Endothelial cell of umbilical vein (primary cell): ENCODE measurements at regions not wholly inside any gene's neighbourhood (a gene's known extent, or its start where the extent isn't known, plus 50 kb on each side); places are given as distances from the start of the nearest gene placed in this dataset.

Source experiments
- BruUV-seq: library from RNA; stranded (reverse); fragments of 400-500 nt; replicated peaks from 2 replicates; lab custom pipeline; 2021; lab: Mats Ljungman, UMichigan
- CTCF ChIA-PET: fragments of 300-600, 350-600 bp; sonication (Branson Sonifier 250); formaldehyde crosslinking; loops from one replicate; lab custom pipeline; 2021; ENCODE audit warnings: antibody characterized with exemption, inconsistent platforms; lab: Charles Lee
- POLR2A ChIA-PET: fragments of 300-600, 350-600 bp; sonication (Branson Sonifier 250); formaldehyde crosslinking; loops from one replicate; lab custom pipeline; 2021; ENCODE audit warnings: antibody characterized with exemption, inconsistent platforms; lab: Charles Lee
- DNase-seq: peaks from one replicate; pipeline ENCODE4 v3.0.0-alpha.2; 2011; ENCODE audit warnings: low read depth, low spot score
- FAIRE-seq: peaks from 2 replicates; lab custom pipeline; 2011; peaks lifted over from hg19 to GRCh38; lab: Jason Lieb, UNC
- H2AFZ ChIP-seq: 2 replicates; pipeline ENCODE4 v1.6.0; 2012; ENCODE audit warnings: low read depth, low read length, control low read depth, inconsistent platforms
- H3K27ac ChIP-seq: 2 replicates; pipeline ENCODE4 v1.5.1; 2011; ENCODE audit warnings: low read depth, mild to moderate bottlenecking, control low read depth, low read length, moderate library complexity; ENCODE audit not compliant: insufficient read depth
- H3K27me3 ChIP-seq, 2 experiments: 2 replicates each; pipeline versions ENCODE4 v1.6.0 to v1.6.1; 2011; ENCODE audit warnings: low read length in 2 of 2, mixed read lengths in 1 of 2; ENCODE audit not compliant: control insufficient read depth in 2 of 2, insufficient read depth in 2 of 2
- H3K36me3 ChIP-seq, 2 experiments: 2 replicates in 1 of 2; 3 replicates in 1 of 2; pipeline ENCODE4 v1.5.1; 2011; ENCODE audit warnings: low read length in 2 of 2, mild to moderate bottlenecking in 1 of 2, moderate library complexity in 1 of 2; ENCODE audit not compliant: control insufficient read depth in 2 of 2, insufficient read depth in 2 of 2; ENCODE audit errors: extremely low read depth in 1 of 2
- H3K4me1 ChIP-seq: 3 replicates; pipeline ENCODE4 v1.5.1; 2011; ENCODE audit warnings: mild to moderate bottlenecking, low read length; ENCODE audit not compliant: control insufficient read depth, insufficient read depth; ENCODE audit errors: extremely low read depth
- H3K4me2 ChIP-seq: 2 replicates; pipeline ENCODE4 v1.6.1; 2011; ENCODE audit warnings: low read length, control low read depth, mixed read lengths; ENCODE audit not compliant: insufficient read depth
- H3K4me3 ChIP-seq, 3 experiments: fragments of 200-600 bp in 1 of 3; sonication (generic), shearing (Covaris generic) in 1 of 3; replicated peaks in 1 of 3; 2 replicates each; pipeline ENCODE4 v1.5.1; 2011 to 2016; ENCODE audit warnings: control low read depth in 3 of 3, low read length in 3 of 3, mild to moderate bottlenecking in 2 of 3, inconsistent platforms in 1 of 3, low read depth in 1 of 3, moderate library complexity in 1 of 3; ENCODE audit not compliant: insufficient read depth in 1 of 3
- H3K79me2 ChIP-seq: 2 replicates; pipeline ENCODE4 v1.6.0; 2012; ENCODE audit warnings: low read length, inconsistent platforms; ENCODE audit not compliant: control insufficient read depth, insufficient read depth
- H3K9ac ChIP-seq: replicated peaks from 2 replicates; pipeline ENCODE3; 2011; ENCODE audit warnings: low read length, control low read depth; ENCODE audit not compliant: insufficient read depth; ENCODE audit errors: extremely low read depth
- H3K9me1 ChIP-seq: replicated peaks from 3 replicates; pipeline ENCODE4 v1.6.0; 2011; ENCODE audit warnings: mild to moderate bottlenecking, low read length; ENCODE audit not compliant: control insufficient read depth, insufficient read depth; ENCODE audit errors: extremely low read depth
- H3K9me3 ChIP-seq: replicated peaks from 2 replicates; pipeline ENCODE4 v1.5.1; 2012; ENCODE audit warnings: low read length, inconsistent platforms; ENCODE audit not compliant: control insufficient read depth, insufficient read depth
- H4K20me1 ChIP-seq: replicated peaks from 2 replicates; pipeline ENCODE3; 2011; ENCODE audit warnings: mild to moderate bottlenecking, low read length; ENCODE audit not compliant: control insufficient read depth, insufficient read depth; ENCODE audit errors: extremely low read depth
- EZH2 ChIP-seq: IDR thresholded peaks from 2 replicates; pipeline ENCODE4 v1.6.1; 2012; ENCODE audit warnings: borderline replicate concordance, low read depth, mild to moderate bottlenecking, moderate library complexity, low read length, inconsistent platforms; ENCODE audit not compliant: severe bottlenecking
- FOS ChIP-seq: IDR thresholded peaks from 2 replicates; pipeline ENCODE4 v1.6.1; 2011; ENCODE audit warnings: mild to moderate bottlenecking, low read length, moderate library complexity, borderline replicate concordance; ENCODE audit not compliant: insufficient read depth
- GATA2 ChIP-seq: IDR thresholded peaks from 2 replicates; pipeline ENCODE4 v1.7.0; 2011; ENCODE audit warnings: low read depth, mild to moderate bottlenecking, moderate library complexity, mixed read lengths, low read length; ENCODE audit not compliant: insufficient read length, insufficient read depth
- JUN ChIP-seq: IDR thresholded peaks from 2 replicates; pipeline ENCODE4 v1.6.1; 2011; ENCODE audit warnings: borderline replicate concordance, low read depth; ENCODE audit not compliant: insufficient read length, insufficient read depth
- MYC ChIP-seq: IDR thresholded peaks from one replicate; pipeline ENCODE4 v1.6.1; 2011; ENCODE audit warnings: mild to moderate bottlenecking, low read depth, low read length
- POLR2A ChIP-seq: IDR thresholded peaks from 2 replicates; pipeline ENCODE4 v1.6.1; 2012; ENCODE audit warnings: low read depth, mild to moderate bottlenecking, control low read depth, low read length
- POLR2AphosphoS5 ChIP-seq: IDR thresholded peaks from 2 replicates; pipeline ENCODE4 v1.6.1; 2012; ENCODE audit warnings: low read depth, mild to moderate bottlenecking, control low read depth, low read length, moderate library complexity; ENCODE audit not compliant: insufficient read depth
- dilution Hi-C: fragments of 300-500 bp; cut with MboI; formaldehyde crosslinking; loops from one replicate; pipeline ENCODE4 v1.15.0; 2019; ENCODE audit warnings: low sequenced_read_pairs; ENCODE audit not compliant: extremely low pct_ligation_motif_present
- intact Hi-C: fragments of 100-400 bp; cut with micrococcal nuclease; formaldehyde crosslinking; loops from one replicate; pipeline ENCODE4 v1.10.0; 2022
- TF ChIP-seq, protein P1 (sequence below): IDR thresholded peaks from 2 replicates; pipeline ENCODE4 v1.6.1; 2011; ENCODE audit not compliant: insufficient read depth, insufficient read length
- TF ChIP-seq, protein P2 (sequence below), 2 donors: IDR thresholded peaks; 1 replicate in 1 of 2; 2 replicates in 1 of 2; pipeline ENCODE4 v1.5.1; 2011; ENCODE audit warnings: low read length in 2 of 2, mild to moderate bottlenecking in 2 of 2, moderate library complexity in 2 of 2, control low read depth in 1 of 2, inconsistent platforms in 1 of 2, low read depth in 1 of 2; ENCODE audit not compliant: insufficient read depth in 1 of 2; ENCODE audit errors: extremely low read depth in 1 of 2

DNA sequence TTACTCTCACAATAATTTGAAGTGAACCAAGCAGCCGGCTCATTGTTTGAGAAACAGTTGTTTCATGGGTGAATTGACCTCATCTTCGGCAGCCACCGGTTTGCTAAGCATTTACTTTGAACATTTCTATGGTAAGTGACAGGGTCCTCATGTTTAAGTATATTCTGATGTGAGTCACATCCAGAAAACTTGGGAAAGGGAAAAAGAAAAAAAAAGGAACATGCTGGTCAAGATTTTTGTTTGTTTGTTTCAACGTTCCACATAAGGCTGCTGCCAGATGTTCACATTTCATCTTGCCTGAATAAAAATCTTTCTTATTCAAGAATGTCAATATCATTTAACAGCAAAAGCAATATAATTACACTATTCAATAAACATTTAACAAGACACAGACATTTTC lies 55.0 kb upstream of the EXOC2 start:
- intact Hi-C loops = no loop called here
- Histone ChIP-seq H3K27me3 (no peaks in the 10 kb centered on the region), H3K9me1 (no peaks in the 10 kb centered on the region), H2AFZ (no peak overlapping the region), H3K27ac (no peak overlapping the region), H3K9ac (no peak overlapping the region), H4K20me1 (no peaks in the 10 kb centered on the region), H3K4me1 (no peaks in the 10 kb centered on the region), H3K36me3 (no peaks in the 10 kb centered on the region), H3K4me3 (no peak overlapping the region), H3K79me2 (no peaks in the 10 kb centered on the region), H3K4me2 (no peak overlapping the region), H3K9me3 (no peaks in the 10 kb centered on the region)
- CTCF ChIA-PET = no interaction called here
- FAIRE-seq = no peak
- TF ChIP-seq FOS (no peak), POLR2AphosphoS5 (no peak), POLR2A (no peak), EZH2 (no peak), GATA2 (no peak), JUN (no peak), MYC (no peak)
- TF ChIP-seq, protein P1, sequence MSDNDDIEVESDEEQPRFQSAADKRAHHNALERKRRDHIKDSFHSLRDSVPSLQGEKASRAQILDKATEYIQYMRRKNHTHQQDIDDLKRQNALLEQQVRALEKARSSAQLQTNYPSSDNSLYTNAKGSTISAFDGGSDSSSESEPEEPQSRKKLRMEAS = no peak
- TF ChIP-seq, protein P2, sequence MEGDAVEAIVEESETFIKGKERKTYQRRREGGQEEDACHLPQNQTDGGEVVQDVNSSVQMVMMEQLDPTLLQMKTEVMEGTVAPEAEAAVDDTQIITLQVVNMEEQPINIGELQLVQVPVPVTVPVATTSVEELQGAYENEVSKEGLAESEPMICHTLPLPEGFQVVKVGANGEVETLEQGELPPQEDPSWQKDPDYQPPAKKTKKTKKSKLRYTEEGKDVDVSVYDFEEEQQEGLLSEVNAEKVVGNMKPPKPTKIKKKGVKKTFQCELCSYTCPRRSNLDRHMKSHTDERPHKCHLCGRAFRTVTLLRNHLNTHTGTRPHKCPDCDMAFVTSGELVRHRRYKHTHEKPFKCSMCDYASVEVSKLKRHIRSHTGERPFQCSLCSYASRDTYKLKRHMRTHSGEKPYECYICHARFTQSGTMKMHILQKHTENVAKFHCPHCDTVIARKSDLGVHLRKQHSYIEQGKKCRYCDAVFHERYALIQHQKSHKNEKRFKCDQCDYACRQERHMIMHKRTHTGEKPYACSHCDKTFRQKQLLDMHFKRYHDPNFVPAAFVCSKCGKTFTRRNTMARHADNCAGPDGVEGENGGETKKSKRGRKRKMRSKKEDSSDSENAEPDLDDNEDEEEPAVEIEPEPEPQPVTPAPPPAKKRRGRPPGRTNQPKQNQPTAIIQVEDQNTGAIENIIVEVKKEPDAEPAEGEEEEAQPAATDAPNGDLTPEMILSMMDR (IDR thresholded peaks at IDR 0.05; ENCODE audit: extremely low read depth in 1 of 2, insufficient read depth in 1 of 2, low read depth in 1 of 2, low read length in 2 of 2) = no peak
- dilution Hi-C loops = no loop called here
- POLR2A ChIA-PET = no interaction called here
- no TSS peak for BruUV-seq
- no peak for DNase-seq
